WTC11 (cell line): ENCODE measurements at regions not wholly inside any gene's neighbourhood (a gene's known extent, or its start where the extent isn't known, plus 50 kb on each side); places are given as distances from the start of the nearest gene placed in this dataset.

ENCODE experiments used
- CBFB ChIP-seq: sonication (generic); formaldehyde crosslinking; IDR thresholded peaks from 2 replicates; pipeline ENCODE4 v1.8.1; 2022; ENCODE audit warnings: mild to moderate bottlenecking, low read depth, missing genetic modification reagents
- FOXJ3 ChIP-seq: sonication (generic); formaldehyde crosslinking; IDR thresholded peaks from 2 replicates; pipeline ENCODE4 v1.9.0; 2021; ENCODE audit warnings: missing genetic modification reagents, mild to moderate bottlenecking, borderline replicate concordance
- GRHL2 ChIP-seq: fragments of 250-450 bp; sonication (Bioruptor Pico); IDR thresholded peaks from 2 replicates; pipeline ENCODE4 v1.8.0; 2022; ENCODE audit warnings: mild to moderate bottlenecking, moderate library complexity; ENCODE audit not compliant: insufficient replicate concordance, severe bottlenecking
- KAT7 ChIP-seq: sonication (generic); formaldehyde crosslinking; IDR thresholded peaks from 2 replicates; pipeline ENCODE4 v1.8.1; 2023; ENCODE audit warnings: missing genetic modification reagents, mild to moderate bottlenecking, borderline replicate concordance
- NFE2L1 ChIP-seq: sonication (generic); formaldehyde crosslinking; IDR thresholded peaks from 2 replicates; pipeline ENCODE4 v1.8.1; 2023; ENCODE audit warnings: missing genetic modification reagents
- NR3C1 ChIP-seq: sonication (generic); formaldehyde crosslinking; conservative IDR thresholded peaks from 2 replicates; pipeline ENCODE4 v1.8.1; 2023; ENCODE audit warnings: low read depth, mild to moderate bottlenecking, missing genetic modification reagents
- RELA ChIP-seq: sonication (generic); formaldehyde crosslinking; IDR thresholded peaks from 2 replicates; pipeline ENCODE4 v1.8.1; 2022; ENCODE audit warnings: missing genetic modification reagents, mild to moderate bottlenecking, borderline replicate concordance
- SMAD4 ChIP-seq: sonication (generic); formaldehyde crosslinking; IDR thresholded peaks from 2 replicates; pipeline ENCODE4 v1.8.0; 2022; ENCODE audit warnings: mild to moderate bottlenecking, missing genetic modification reagents
- SP1 ChIP-seq: sonication (generic); formaldehyde crosslinking; conservative IDR thresholded peaks from 2 replicates; pipeline ENCODE4 v1.8.1; 2022; ENCODE audit warnings: missing genetic modification reagents
- TP53 ChIP-seq: sonication (generic); formaldehyde crosslinking; IDR thresholded peaks from 2 replicates; pipeline ENCODE4 v1.8.1; 2023; ENCODE audit warnings: mild to moderate bottlenecking, missing genetic modification reagents
- ZNF232 ChIP-seq: sonication (generic); formaldehyde crosslinking; IDR thresholded peaks from 2 replicates; pipeline ENCODE4 v1.8.0; 2022; ENCODE audit warnings: mild to moderate bottlenecking, missing genetic modification reagents
- TF ChIP-seq, protein P1 (sequence below): fragments of 200-600 bp; IDR thresholded peaks from 2 replicates; pipeline ENCODE4 v1.8.0; 2022; ENCODE audit warnings: antibody characterized with exemption
- TF ChIP-seq, protein P2 (sequence below): sonication (generic); formaldehyde crosslinking; IDR thresholded peaks from 2 replicates; pipeline ENCODE4 v1.8.1; 2023; ENCODE audit warnings: mild to moderate bottlenecking, missing genetic modification reagents
- TF ChIP-seq, protein P3 (sequence below): sonication (generic); formaldehyde crosslinking; IDR thresholded peaks from 2 replicates; pipeline ENCODE4 v1.8.0; 2022; ENCODE audit warnings: mild to moderate bottlenecking, missing genetic modification reagents

DNA sequence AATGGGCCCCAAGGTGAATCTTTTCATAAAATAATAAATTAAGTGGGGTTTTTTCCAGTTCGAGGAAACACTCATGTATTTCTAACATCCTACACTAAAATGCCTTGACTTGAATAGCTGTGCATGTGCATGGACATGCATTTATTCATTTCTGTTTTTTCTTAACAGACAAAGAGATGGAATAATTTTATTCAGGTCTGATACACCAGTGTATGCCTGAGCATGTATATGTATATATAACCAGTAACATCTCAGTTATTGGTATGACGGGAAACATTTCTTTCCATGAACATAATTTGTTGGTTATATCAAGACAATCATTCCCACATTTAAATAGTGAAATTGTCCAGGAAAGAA, 468.7 kb upstream of the TNP1 start:
- TF ChIP-seq, protein P1, sequence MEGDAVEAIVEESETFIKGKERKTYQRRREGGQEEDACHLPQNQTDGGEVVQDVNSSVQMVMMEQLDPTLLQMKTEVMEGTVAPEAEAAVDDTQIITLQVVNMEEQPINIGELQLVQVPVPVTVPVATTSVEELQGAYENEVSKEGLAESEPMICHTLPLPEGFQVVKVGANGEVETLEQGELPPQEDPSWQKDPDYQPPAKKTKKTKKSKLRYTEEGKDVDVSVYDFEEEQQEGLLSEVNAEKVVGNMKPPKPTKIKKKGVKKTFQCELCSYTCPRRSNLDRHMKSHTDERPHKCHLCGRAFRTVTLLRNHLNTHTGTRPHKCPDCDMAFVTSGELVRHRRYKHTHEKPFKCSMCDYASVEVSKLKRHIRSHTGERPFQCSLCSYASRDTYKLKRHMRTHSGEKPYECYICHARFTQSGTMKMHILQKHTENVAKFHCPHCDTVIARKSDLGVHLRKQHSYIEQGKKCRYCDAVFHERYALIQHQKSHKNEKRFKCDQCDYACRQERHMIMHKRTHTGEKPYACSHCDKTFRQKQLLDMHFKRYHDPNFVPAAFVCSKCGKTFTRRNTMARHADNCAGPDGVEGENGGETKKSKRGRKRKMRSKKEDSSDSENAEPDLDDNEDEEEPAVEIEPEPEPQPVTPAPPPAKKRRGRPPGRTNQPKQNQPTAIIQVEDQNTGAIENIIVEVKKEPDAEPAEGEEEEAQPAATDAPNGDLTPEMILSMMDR: no peak
- TF ChIP-seq FOXJ3 (CRISPR knock-in tag): no peak
- TF ChIP-seq GRHL2 (CRISPR knock-in tag): no peak
- TF ChIP-seq, protein P2, sequence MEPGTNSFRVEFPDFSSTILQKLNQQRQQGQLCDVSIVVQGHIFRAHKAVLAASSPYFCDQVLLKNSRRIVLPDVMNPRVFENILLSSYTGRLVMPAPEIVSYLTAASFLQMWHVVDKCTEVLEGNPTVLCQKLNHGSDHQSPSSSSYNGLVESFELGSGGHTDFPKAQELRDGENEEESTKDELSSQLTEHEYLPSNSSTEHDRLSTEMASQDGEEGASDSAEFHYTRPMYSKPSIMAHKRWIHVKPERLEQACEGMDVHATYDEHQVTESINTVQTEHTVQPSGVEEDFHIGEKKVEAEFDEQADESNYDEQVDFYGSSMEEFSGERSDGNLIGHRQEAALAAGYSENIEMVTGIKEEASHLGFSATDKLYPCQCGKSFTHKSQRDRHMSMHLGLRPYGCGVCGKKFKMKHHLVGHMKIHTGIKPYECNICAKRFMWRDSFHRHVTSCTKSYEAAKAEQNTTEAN: no peak
- TF ChIP-seq RELA: no peak
- TF ChIP-seq, protein P3, sequence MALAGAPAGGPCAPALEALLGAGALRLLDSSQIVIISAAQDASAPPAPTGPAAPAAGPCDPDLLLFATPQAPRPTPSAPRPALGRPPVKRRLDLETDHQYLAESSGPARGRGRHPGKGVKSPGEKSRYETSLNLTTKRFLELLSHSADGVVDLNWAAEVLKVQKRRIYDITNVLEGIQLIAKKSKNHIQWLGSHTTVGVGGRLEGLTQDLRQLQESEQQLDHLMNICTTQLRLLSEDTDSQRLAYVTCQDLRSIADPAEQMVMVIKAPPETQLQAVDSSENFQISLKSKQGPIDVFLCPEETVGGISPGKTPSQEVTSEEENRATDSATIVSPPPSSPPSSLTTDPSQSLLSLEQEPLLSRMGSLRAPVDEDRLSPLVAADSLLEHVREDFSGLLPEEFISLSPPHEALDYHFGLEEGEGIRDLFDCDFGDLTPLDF (CRISPR knock-in tag): no peak
- TF ChIP-seq KAT7 (CRISPR knock-in tag): no peak
- no peak for TF ChIP-seq TP53
- TF ChIP-seq ZNF232: no peak
- TF ChIP-seq SMAD4: no peak
- TF ChIP-seq NR3C1: no peak
- no peak for TF ChIP-seq NFE2L1 (CRISPR knock-in tag)
- no peak for TF ChIP-seq CBFB (CRISPR knock-in tag)
- TF ChIP-seq SP1: no peak
